Stimulated activated CD8-positive, alpha-beta memory T cell treated with anti-CD3 and anti-CD28 coated beads, Interleukin-15, amount 100 ng/mL, for 48 hours (primary cell): ENCODE measurements at regions not wholly inside any gene's neighbourhood (a gene's known extent, or its start where the extent isn't known, plus 50 kb on each side); places are given as distances from the start of the nearest gene placed in this dataset.

Source experiments
- DNase-seq, 2 donors: peaks; one replicate each; pipeline ENCODE4 v3.0.0-alpha.2; 2020; ENCODE audit warnings: low read depth in 2 of 2

GRCh38 chr2:122167515-122167914, 412.1 kb downstream of the TSN start:
- no peak for DNase-seq

GRCh38 chr2:122168799-122169198, 413.3 kb downstream of the TSN start:
- no peak for DNase-seq

GRCh38 chr2:122172812-122173211, 417.4 kb downstream of the TSN start:
- no peak for DNase-seq

- DNase-seq, result no peak
These were observed 418.6 kb downstream of the TSN start for GRCh38 chr2:122174061-122174460.

GRCh38 chr2:122179492-122180165, 424.2 kb downstream of the TSN start:
- no peak for DNase-seq

GRCh38 chr2:122180972-122181371, 425.5 kb downstream of the TSN start:
- DNase-seq, result no peak

GRCh38 chr2:122182616-122183355, 427.3 kb downstream of the TSN start:
- DNase-seq, result no peak

- no peak for DNase-seq
These were observed 428.4 kb downstream of the TSN start for GRCh38 chr2:122183890-122184289.

GRCh38 chr2:122186761-122187222, 431.3 kb downstream of the TSN start:
- no peak for DNase-seq

- no peak for DNase-seq
These were observed 435.9 kb downstream of the TSN start for GRCh38 chr2:122191331-122191730.

GRCh38 chr2:122193622-122194021, 438.2 kb downstream of the TSN start:
- no peak for DNase-seq

- no peak for DNase-seq
These were observed 439.1 kb downstream of the TSN start for GRCh38 chr2:122194546-122194945.

GRCh38 chr2:122203523-122203922, 448.1 kb downstream of the TSN start:
- no peak for DNase-seq

GRCh38 chr2:122205641-122206040, 450.2 kb downstream of the TSN start:
- DNase-seq, result no peak

- DNase-seq, result no peak
These were observed 450.6 kb downstream of the TSN start for GRCh38 chr2:122206101-122206500.

GRCh38 chr2:122209377-122209776, 453.9 kb downstream of the TSN start:
- DNase-seq, result no peak

GRCh38 chr2:122210065-122210464, 454.6 kb downstream of the TSN start:
- DNase-seq, result no peak

GRCh38 chr2:122210898-122211856, 455.7 kb downstream of the TSN start:
- DNase-seq, result no peak

GRCh38 chr2:122213312-122213711, 457.9 kb downstream of the TSN start:
- no peak for DNase-seq

GRCh38 chr2:122216071-122216470, 460.6 kb downstream of the TSN start:
- DNase-seq, result no peak

- DNase-seq, result no peak
These were observed 461.4 kb downstream of the TSN start for GRCh38 chr2:122216901-122217300.

- no peak for DNase-seq
These were observed 463.1 kb downstream of the TSN start for GRCh38 chr2:122218596-122218995.
